Peyer's patch (tissue), 4 donors: ENCODE measurements at regions not wholly inside any gene's neighbourhood (a gene's known extent, or its start where the extent isn't known, plus 50 kb on each side); places are given as distances from the start of the nearest gene placed in this dataset.

Experiments
- CTCF ChIP-seq, 6 experiments: fragments of 450-650 bp in 4 of 6; fragments of 200-600 bp in 2 of 6; sonication (generic) in 1 of 6; IDR thresholded peaks; one replicate each; pipeline ENCODE4 v1.5.1; 2017 to 2019; ENCODE audit warnings: antibody characterized with exemption in 6 of 6, mild to moderate bottlenecking in 3 of 6, moderate library complexity in 1 of 6
- POLR2A ChIP-seq, 2 donors: fragments of 450-650 bp; IDR thresholded peaks; one replicate each; pipeline ENCODE4 v1.5.1; 2017; ENCODE audit warnings: antibody characterized with exemption in 2 of 2, mild to moderate bottlenecking in 2 of 2, moderate library complexity in 2 of 2

- TF ChIP-seq CTCF (IDR thresholded peaks at IDR 0.05) (no peak), POLR2A (IDR thresholded peaks at IDR 0.05) (no peak)
Observed at GRCh38 chr2:18830962-18831361, 241.6 kb upstream of the NT5C1B start.
